Transverse colon (tissue), 4 donors: ENCODE measurements at regions not wholly inside any gene's neighbourhood (a gene's known extent, or its start where the extent isn't known, plus 50 kb on each side); places are given as distances from the start of the nearest gene placed in this dataset.

ENCODE experiments used
- EP300 ChIP-seq: sonication (generic); formaldehyde crosslinking; IDR thresholded peaks from one replicate; pipeline ENCODE4 v1.6.1; 2017; ENCODE audit warnings: antibody characterized with exemption, low read depth
- POLR2AphosphoS5 ChIP-seq, 3 donors: sonication (generic); formaldehyde crosslinking; IDR thresholded peaks; one replicate each; pipeline ENCODE4 v1.6.1; 2016; ENCODE audit warnings: antibody characterized with exemption in 3 of 3
- TF ChIP-seq, protein P1 (sequence below), 5 experiments: fragments of 200-600 bp in 3 of 5; fragments of 450-650 bp in 2 of 5; sonication (generic) in 3 of 5; IDR thresholded peaks; 1 replicate in 2 of 5; 2 replicates in 3 of 5; pipeline ENCODE4 v1.5.1; 2016 to 2017; ENCODE audit warnings: antibody characterized with exemption in 5 of 5, inconsistent platforms in 3 of 5, mild to moderate bottlenecking in 2 of 5, moderate library complexity in 1 of 5

DNA sequence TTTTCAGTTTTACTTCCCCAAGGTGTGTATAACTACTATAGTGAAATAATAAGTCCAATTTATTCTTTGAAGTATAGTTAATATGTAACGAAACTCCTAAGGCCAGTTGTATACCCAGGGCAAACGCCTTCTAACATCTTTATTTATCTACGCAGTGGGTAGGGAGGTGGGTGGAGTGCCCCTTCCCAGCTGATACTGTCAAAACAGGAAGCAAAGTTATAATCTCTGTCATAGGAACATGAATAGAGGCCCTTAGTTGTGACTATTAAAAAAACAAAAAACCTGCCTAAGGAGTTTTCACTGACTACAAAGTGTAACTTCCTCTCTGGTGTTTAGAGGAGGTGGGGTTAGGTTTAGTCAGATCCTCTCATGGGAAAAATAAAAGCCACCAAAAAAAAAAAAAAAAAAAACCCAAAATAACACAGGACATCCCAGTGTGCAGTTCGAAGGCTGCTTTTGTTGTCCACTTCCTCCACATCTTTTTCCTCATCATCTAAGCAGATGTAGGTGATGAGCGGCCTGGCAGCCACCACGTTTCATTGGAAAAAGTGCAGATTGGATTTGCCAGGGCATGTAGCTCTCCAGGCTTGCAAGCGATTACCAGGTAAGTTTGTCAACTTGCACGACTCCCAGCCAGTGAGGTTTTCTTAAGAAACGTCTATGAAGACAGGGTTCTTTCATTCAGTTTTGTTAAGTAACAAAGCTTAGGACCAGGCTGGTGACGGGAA, 58.7 kb downstream of the UTRN start:
- TF ChIP-seq, protein P1, sequence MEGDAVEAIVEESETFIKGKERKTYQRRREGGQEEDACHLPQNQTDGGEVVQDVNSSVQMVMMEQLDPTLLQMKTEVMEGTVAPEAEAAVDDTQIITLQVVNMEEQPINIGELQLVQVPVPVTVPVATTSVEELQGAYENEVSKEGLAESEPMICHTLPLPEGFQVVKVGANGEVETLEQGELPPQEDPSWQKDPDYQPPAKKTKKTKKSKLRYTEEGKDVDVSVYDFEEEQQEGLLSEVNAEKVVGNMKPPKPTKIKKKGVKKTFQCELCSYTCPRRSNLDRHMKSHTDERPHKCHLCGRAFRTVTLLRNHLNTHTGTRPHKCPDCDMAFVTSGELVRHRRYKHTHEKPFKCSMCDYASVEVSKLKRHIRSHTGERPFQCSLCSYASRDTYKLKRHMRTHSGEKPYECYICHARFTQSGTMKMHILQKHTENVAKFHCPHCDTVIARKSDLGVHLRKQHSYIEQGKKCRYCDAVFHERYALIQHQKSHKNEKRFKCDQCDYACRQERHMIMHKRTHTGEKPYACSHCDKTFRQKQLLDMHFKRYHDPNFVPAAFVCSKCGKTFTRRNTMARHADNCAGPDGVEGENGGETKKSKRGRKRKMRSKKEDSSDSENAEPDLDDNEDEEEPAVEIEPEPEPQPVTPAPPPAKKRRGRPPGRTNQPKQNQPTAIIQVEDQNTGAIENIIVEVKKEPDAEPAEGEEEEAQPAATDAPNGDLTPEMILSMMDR (IDR thresholded peaks at IDR 0.05) = no peak
- no peak for TF ChIP-seq EP300
- TF ChIP-seq POLR2AphosphoS5 (IDR thresholded peaks at IDR 0.05) = peak in 1 of 3 donors; percentile 20
